H9 (cell line): ENCODE measurements at regions not wholly inside any gene's neighbourhood (a gene's known extent, or its start where the extent isn't known, plus 50 kb on each side); places are given as distances from the start of the nearest gene placed in this dataset.

Source experiments
- DNase-seq: peaks from one replicate; pipeline ENCODE4 v3.0.0-alpha.2; 2017
- H2AFZ ChIP-seq: one replicate; pipeline ENCODE4 v1.6.1; 2013; ENCODE audit warnings: mild to moderate bottlenecking, low read length, control low read depth, moderate library complexity
- H2AK5ac ChIP-seq: 2 replicates; pipeline ENCODE4 v1.6.1; 2013; ENCODE audit warnings: low read length, control low read depth, mixed read lengths; ENCODE audit not compliant: insufficient read length
- H2BK120ac ChIP-seq: one replicate; pipeline ENCODE4 v1.6.1; 2013; ENCODE audit warnings: low read depth, mild to moderate bottlenecking, low read length, control low read depth, inconsistent platforms; ENCODE audit not compliant: poor library complexity, severe bottlenecking
- H2BK12ac ChIP-seq: 2 replicates; pipeline ENCODE4 v1.6.1; 2013; ENCODE audit warnings: low read length, control low read depth, mixed read lengths, low read depth; ENCODE audit not compliant: insufficient read length
- H2BK15ac ChIP-seq: 2 replicates; pipeline ENCODE4 v1.6.1; 2013; ENCODE audit warnings: low read depth, low read length, control low read depth
- H2BK20ac ChIP-seq: one replicate; pipeline ENCODE4 v1.6.1; 2013; ENCODE audit warnings: low read depth, mild to moderate bottlenecking, low read length, control low read depth, inconsistent platforms; ENCODE audit not compliant: poor library complexity, severe bottlenecking
- H2BK5ac ChIP-seq: 2 replicates; pipeline ENCODE4 v1.6.1; 2013; ENCODE audit warnings: low read length, control low read depth, mixed read lengths; ENCODE audit not compliant: insufficient read length
- H3K14ac ChIP-seq: 2 replicates; pipeline ENCODE4 v1.6.1; 2013; ENCODE audit warnings: low read length, control low read depth; ENCODE audit not compliant: insufficient read depth
- H3K18ac ChIP-seq: 2 replicates; pipeline ENCODE4 v1.6.1; 2013; ENCODE audit warnings: low read depth, mild to moderate bottlenecking, mixed read lengths, low read length, control low read depth; ENCODE audit not compliant: insufficient read length
- H3K23ac ChIP-seq: 2 replicates; pipeline ENCODE4 v1.6.1; 2013; ENCODE audit warnings: low read length, control low read depth, mixed read lengths, low read depth; ENCODE audit not compliant: insufficient read length
- H3K23me2 ChIP-seq: 2 replicates; pipeline ENCODE4 v1.6.1; 2013; ENCODE audit warnings: low read depth, mild to moderate bottlenecking, mixed read lengths, low read length, control low read depth; ENCODE audit not compliant: insufficient read length, poor library complexity, severe bottlenecking
- H3K27ac ChIP-seq: 2 replicates; pipeline ENCODE4 v1.5.1; 2013; ENCODE audit warnings: low read length, control low read depth, mixed read lengths, low read depth; ENCODE audit not compliant: insufficient read length
- H3K27me3 ChIP-seq: 2 replicates; pipeline ENCODE4 v1.6.1; 2013; ENCODE audit warnings: low read length, control low read depth, inconsistent platforms; ENCODE audit not compliant: insufficient read depth
- H3K4ac ChIP-seq: 2 replicates; pipeline ENCODE4 v1.6.1; 2013; ENCODE audit warnings: low read depth, mild to moderate bottlenecking, control low read depth, inconsistent platforms, low read length, moderate library complexity
- H3K4me1 ChIP-seq: 2 replicates; pipeline ENCODE4 v1.6.1; 2013; ENCODE audit warnings: low read length, control low read depth, inconsistent platforms; ENCODE audit not compliant: insufficient read depth
- H3K4me2 ChIP-seq: 2 replicates; pipeline ENCODE4 v1.6.1; 2013; ENCODE audit warnings: low read length, control low read depth, mixed read lengths; ENCODE audit not compliant: insufficient read length, insufficient read depth
- H3K56ac ChIP-seq: 2 replicates; pipeline ENCODE4 v1.6.1; 2013; ENCODE audit warnings: low read depth, mild to moderate bottlenecking, mixed read lengths, low read length, control low read depth; ENCODE audit not compliant: insufficient read length
- H3K79me1 ChIP-seq: 2 replicates; pipeline ENCODE4 v1.6.1; 2013; ENCODE audit warnings: low read depth, mild to moderate bottlenecking, moderate library complexity, low read length, control low read depth, inconsistent platforms; ENCODE audit not compliant: insufficient read depth, poor library complexity, severe bottlenecking
- H3K79me2 ChIP-seq: 2 replicates; pipeline ENCODE4 v1.6.1; 2013; ENCODE audit warnings: low read length, control low read depth, inconsistent platforms; ENCODE audit not compliant: insufficient read depth
- H3K9ac ChIP-seq: 2 replicates; pipeline ENCODE4 v1.6.1; 2013; ENCODE audit warnings: low read length, control low read depth, mixed read lengths; ENCODE audit not compliant: insufficient read length; ENCODE audit errors: extremely low read depth
- H3K9me3 ChIP-seq: one replicate; pipeline ENCODE4 v1.6.1; 2013; ENCODE audit warnings: low read depth, low read length, inconsistent platforms; ENCODE audit not compliant: control insufficient read depth
- H3T11ph ChIP-seq: one replicate; pipeline ENCODE4 v1.6.1; 2013; ENCODE audit warnings: mild to moderate bottlenecking, low read length, control low read depth, inconsistent platforms
- H4K20me1 ChIP-seq: one replicate; pipeline ENCODE4 v1.6.1; 2013; ENCODE audit not compliant: control insufficient read depth, insufficient read length, insufficient read depth
- H4K5ac ChIP-seq: 2 replicates; pipeline ENCODE4 v1.6.1; 2013; ENCODE audit warnings: low read depth, mild to moderate bottlenecking, mixed read lengths, low read length, control low read depth; ENCODE audit not compliant: insufficient read length
- H4K8ac ChIP-seq: replicated peaks from 2 replicates; pipeline ENCODE4 v1.6.1; 2013; ENCODE audit warnings: low read length, control low read depth, mixed read lengths, low read depth; ENCODE audit not compliant: insufficient read length
- H4K91ac ChIP-seq: 2 replicates; pipeline ENCODE4 v1.6.1; 2013; ENCODE audit warnings: low read depth, mild to moderate bottlenecking, moderate library complexity, mixed read lengths, low read length, control low read depth; ENCODE audit not compliant: insufficient read length
- H3K27ac Mint-ChIP-seq, 3 experiments: 2 replicates in 2 of 3; 3 replicates in 1 of 3; pipeline ENCODE4 v1.8.0; 2020 to 2021; ENCODE audit warnings: mixed read lengths in 3 of 3, mild to moderate bottlenecking in 1 of 3, moderate library complexity in 1 of 3
- H3K27me3 Mint-ChIP-seq: 2 replicates; pipeline ENCODE4 v1.8.0; 2021; ENCODE audit warnings: low read depth, mild to moderate bottlenecking, moderate library complexity, mixed read lengths
- H3K36me3 Mint-ChIP-seq, 3 experiments: 2 replicates in 2 of 3; 3 replicates in 1 of 3; pipeline ENCODE4 v1.8.0; 2020 to 2021; ENCODE audit warnings: low read depth in 3 of 3, mixed read lengths in 3 of 3; ENCODE audit not compliant: insufficient read depth in 1 of 3
- H3K4me1 Mint-ChIP-seq, 2 experiments: 2 replicates each; pipeline ENCODE4 v1.8.0; 2020; ENCODE audit warnings: mixed read lengths in 2 of 2
- H3K4me3 Mint-ChIP-seq, 2 experiments: 2 replicates in 1 of 2; 3 replicates in 1 of 2; pipeline ENCODE4 v1.8.0; 2020 to 2021; ENCODE audit warnings: mild to moderate bottlenecking in 2 of 2, mixed read lengths in 2 of 2, moderate library complexity in 1 of 2
- H3K9me3 Mint-ChIP-seq, 2 experiments: 2 replicates in 1 of 2; 3 replicates in 1 of 2; pipeline ENCODE4 v1.8.0; 2020; ENCODE audit warnings: mild to moderate bottlenecking in 2 of 2, mixed read lengths in 2 of 2, moderate library complexity in 1 of 2
- CTCF ChIP-seq: fragments of 200-600 bp; sonication (generic); conservative IDR thresholded peaks from 3 replicates; pipeline ENCODE4 v1.8.0; 2021; ENCODE audit warnings: antibody characterized with exemption, mild to moderate bottlenecking
- WGBS: extraction: QIAGEN DNeasy Blood & Tissue Kit; methylation state at CpG from one replicate; pipeline ENCODE4 v1.1.7; 2013; ENCODE audit warnings: missing lambda C conversion rate, low lambda C conversion rate, mixed read lengths; ENCODE audit not compliant: insufficient read length; ENCODE audit errors: extremely low coverage; 5-methylcytosine and 5-hydroxymethylcytosine counted together

GRCh38 chr1:147463022-147463421 lies 78.3 kb upstream of the BCL9 start:
- Histone ChIP-seq H3K4me2 (no peak overlapping the region), H4K8ac (no peak overlapping the region), H3K14ac (no peak overlapping the region), H3K79me1 (no peaks in the 10 kb centered on the region), H3K18ac (no peak overlapping the region), H2AK5ac (no peak overlapping the region), H4K91ac (no peak overlapping the region), H3T11ph (no peak overlapping the region), H4K5ac (no peak overlapping the region), H3K9ac (no peak overlapping the region), H3K27ac (no peak overlapping the region), H3K9me3 (no peaks in the 10 kb centered on the region), H2BK120ac (no peak overlapping the region), H2BK5ac (no peak overlapping the region), H2BK12ac (no peak overlapping the region), H3K23ac (no peak overlapping the region), H2BK20ac (no peak overlapping the region), H3K4ac (no peak overlapping the region), H2BK15ac (no peak overlapping the region), H2AFZ (no peak overlapping the region), H3K4me1 (no peaks in the 10 kb centered on the region), H3K56ac (no peak overlapping the region), H3K23me2 (no peaks in the 10 kb centered on the region), H3K79me2 (no peaks in the 10 kb centered on the region), H4K20me1 (no peaks in the 10 kb centered on the region), H3K27me3 (no peaks in the 10 kb centered on the region)
- Mint-ChIP-seq H3K9me3 (peaks cover 7 to 14% of the 10 kb centered on the region in 2 experiments; a peak in 3 of 5 replicates), H3K27me3 (peaks cover 21% of the 10 kb centered on the region), H3K4me1 (no peaks in the 10 kb centered on the region), H3K4me3 (no peak overlapping the region), H3K27ac (no peak overlapping the region), H3K36me3 (no peaks in the 10 kb centered on the region)
- no peak for DNase-seq
- WGBS, result no CpG with 5 or more reads among the region's 3 CpGs
- TF ChIP-seq CTCF, result no peak
